Prostate gland (tissue), 2 donors: ENCODE measurements at regions not wholly inside any gene's neighbourhood (a gene's known extent, or its start where the extent isn't known, plus 50 kb on each side); places are given as distances from the start of the nearest gene placed in this dataset.

Experiments
- CTCF ChIP-seq, 4 experiments: fragments of 200-600 bp in 2 of 4; fragments of 450-650 bp in 2 of 4; sonication (generic) in 2 of 4; IDR thresholded peaks; 1 replicate in 3 of 4; 2 replicates in 1 of 4; pipeline ENCODE4 v1.5.1; 2016 to 2019; ENCODE audit warnings: antibody characterized with exemption in 4 of 4, mild to moderate bottlenecking in 2 of 4, moderate library complexity in 2 of 4
- POLR2A ChIP-seq: fragments of 450-650 bp; IDR thresholded peaks from one replicate; pipeline ENCODE4 v1.6.1; 2016; ENCODE audit warnings: antibody characterized with exemption, mild to moderate bottlenecking

- TF ChIP-seq CTCF (IDR thresholded peaks at IDR 0.05) (no peak), POLR2A (no peak)
These were observed 71.1 kb upstream of the HNMT start for GRCh38 chr2:137893145-137893544.
